HepG2 (cell line): ENCODE measurements at regions not wholly inside any gene's neighbourhood (a gene's known extent, or its start where the extent isn't known, plus 50 kb on each side); places are given as distances from the start of the nearest gene placed in this dataset.
A peak's percentile ranks its signal among the peaks of the same experiment; 100 is the strongest.

Experiments
- CHD4 ChIP-seq: fragments of 200-600 bp; sonication (generic); IDR thresholded peaks from 2 replicates; pipeline ENCODE4 v1.7.0; 2017; ENCODE audit warnings: mild to moderate bottlenecking, low read length, borderline replicate concordance
- EEA1 ChIP-seq: sonication (generic); formaldehyde crosslinking; IDR thresholded peaks from 2 replicates; pipeline ENCODE4 v1.5.1; 2020; ENCODE audit warnings: mild to moderate bottlenecking, missing genetic modification reagents, borderline replicate concordance
- EHMT2 ChIP-seq: fragments of 200-600 bp; sonication (generic); IDR thresholded peaks from 2 replicates; pipeline ENCODE4 v1.7.0; 2017; ENCODE audit warnings: antibody characterized with exemption, low read depth, low read length, borderline replicate concordance
- ELK4 ChIP-seq: sonication (generic); formaldehyde crosslinking; IDR thresholded peaks from 2 replicates; pipeline ENCODE4 v1.9.0; 2021; ENCODE audit warnings: missing genetic modification reagents, borderline replicate concordance
- FOXK1 ChIP-seq: sonication (generic); formaldehyde crosslinking; IDR thresholded peaks from 2 replicates; pipeline ENCODE4 v1.4.0; 2020; ENCODE audit warnings: low read depth, missing genetic modification reagents, borderline replicate concordance
- HMGA1 ChIP-seq: sonication (generic); formaldehyde crosslinking; conservative IDR thresholded peaks from 2 replicates; pipeline ENCODE4 v1.4.0; 2020; ENCODE audit warnings: missing genetic modification reagents
- KLF6 ChIP-seq: IDR thresholded peaks from 2 replicates; pipeline ENCODE4 v1.8.0; 2016; ENCODE audit warnings: missing biosample characterization, missing genetic modification reagents
- NFE2L2 ChIP-seq: fragments of 150-350 bp; IDR thresholded peaks from 2 replicates; pipeline ENCODE4 v1.6.1; 2014; ENCODE audit warnings: low read length
- PHF20 ChIP-seq: sonication (generic); formaldehyde crosslinking; IDR thresholded peaks from 2 replicates; pipeline ENCODE4 v1.5.0; 2020; ENCODE audit warnings: mild to moderate bottlenecking, missing genetic modification reagents
- PITX1 ChIP-seq: sonication (generic); formaldehyde crosslinking; IDR thresholded peaks from 2 replicates; pipeline ENCODE4 v1.5.1; 2020; ENCODE audit warnings: mild to moderate bottlenecking, missing genetic modification reagents
- PRPF4 ChIP-seq: fragments of 200-400 bp; formaldehyde crosslinking; IDR thresholded peaks from 2 replicates; pipeline ENCODE4 v1.6.1; 2016; ENCODE audit warnings: low read length, low read depth; ENCODE audit not compliant: poor library complexity, severe bottlenecking
- RAD21 ChIP-seq: fragments of 450-650 bp; formaldehyde crosslinking; IDR thresholded peaks from 2 replicates; pipeline ENCODE4 v1.5.0; 2020; ENCODE audit warnings: mild to moderate bottlenecking
- RELA ChIP-seq: sonication (generic); formaldehyde crosslinking; IDR thresholded peaks from 2 replicates; pipeline ENCODE4 v1.4.0; 2020; ENCODE audit warnings: missing genetic modification reagents
- RFX3 ChIP-seq: IDR thresholded peaks from 2 replicates; pipeline ENCODE4 v1.6.1; 2016; ENCODE audit warnings: missing biosample characterization, missing genetic modification reagents
- SAFB2 ChIP-seq: sonication (generic); formaldehyde crosslinking; IDR thresholded peaks from 2 replicates; pipeline ENCODE4 v1.5.1; 2020; ENCODE audit warnings: missing genetic modification reagents, low read depth, mild to moderate bottlenecking, borderline replicate concordance
- TBP ChIP-seq: sonication (generic); formaldehyde crosslinking; IDR thresholded peaks from 2 replicates; pipeline ENCODE4 v1.5.0; 2020; ENCODE audit warnings: missing genetic modification reagents
- THAP8 ChIP-seq: sonication (generic); formaldehyde crosslinking; IDR thresholded peaks from 2 replicates; pipeline ENCODE4 v1.5.1; 2020; ENCODE audit warnings: missing genetic modification reagents, mild to moderate bottlenecking, borderline replicate concordance
- THYN1 ChIP-seq: sonication (generic); formaldehyde crosslinking; IDR thresholded peaks from 2 replicates; pipeline ENCODE4 v1.8.1; 2023; ENCODE audit warnings: low read depth, mild to moderate bottlenecking, moderate library complexity, missing genetic modification reagents, borderline replicate concordance
- XRCC5 ChIP-seq: fragments of 200-400 bp; formaldehyde crosslinking; optimal IDR thresholded peaks from 2 replicates; pipeline ENCODE3; 2017; ENCODE audit warnings: mild to moderate bottlenecking, low read length
- ZFP90 ChIP-seq: sonication (generic); formaldehyde crosslinking; IDR thresholded peaks from 2 replicates; pipeline ENCODE4 v1.8.0; 2022; ENCODE audit warnings: missing genetic modification reagents, mild to moderate bottlenecking, inconsistent platforms, borderline replicate concordance
- ZNF224 ChIP-seq: sonication (generic); formaldehyde crosslinking; IDR thresholded peaks from 2 replicates; pipeline ENCODE4 v1.5.0; 2020; ENCODE audit warnings: mild to moderate bottlenecking, missing genetic modification reagents
- ZNF225 ChIP-seq: sonication (generic); formaldehyde crosslinking; IDR thresholded peaks from 2 replicates; pipeline ENCODE4 v1.4.0; 2020; ENCODE audit warnings: mild to moderate bottlenecking, missing genetic modification reagents
- ZNF317 ChIP-seq: sonication (generic); formaldehyde crosslinking; IDR thresholded peaks from 2 replicates; pipeline ENCODE4 v1.5.0; 2020; ENCODE audit warnings: mild to moderate bottlenecking, missing genetic modification reagents
- ZNF382 ChIP-seq: sonication (generic); formaldehyde crosslinking; IDR thresholded peaks from 2 replicates; pipeline ENCODE4 v1.5.0; 2020; ENCODE audit warnings: missing genetic modification reagents, mild to moderate bottlenecking, borderline replicate concordance
- ZNF513 ChIP-seq: sonication (generic); formaldehyde crosslinking; conservative IDR thresholded peaks from 2 replicates; pipeline ENCODE4 v1.5.0; 2020; ENCODE audit warnings: missing genetic modification reagents
- ZNF567 ChIP-seq: sonication (generic); formaldehyde crosslinking; IDR thresholded peaks from 2 replicates; pipeline ENCODE4 v1.8.1; 2023; ENCODE audit warnings: mild to moderate bottlenecking, missing genetic modification reagents, borderline replicate concordance
- ZNF740 ChIP-seq: sonication (generic); formaldehyde crosslinking; IDR thresholded peaks from 2 replicates; pipeline ENCODE4 v1.4.0; 2020; ENCODE audit warnings: missing genetic modification reagents

- no peak for TF ChIP-seq ZNF382 (CRISPR knock-in tag)
- no peak for TF ChIP-seq ELK4 (CRISPR knock-in tag)
- TF ChIP-seq TBP: no peak
- TF ChIP-seq NFE2L2: no peak
- TF ChIP-seq EEA1 (CRISPR knock-in tag): no peak
- no peak for TF ChIP-seq THYN1 (CRISPR knock-in tag)
- 0 out of 2 replicates have a peak, but pooled peaks have one; percentile 53 for TF ChIP-seq ZFP90 (CRISPR knock-in tag)
- TF ChIP-seq PRPF4: no peak
- TF ChIP-seq RELA (CRISPR knock-in tag): no peak
- TF ChIP-seq KLF6: 0 out of 2 replicates have a peak, but pooled peaks have one; percentile 20
- TF ChIP-seq ZNF225 (CRISPR knock-in tag): 0 out of 2 replicates have a peak, but pooled peaks have one; percentile 7
- TF ChIP-seq ZNF317: 0 out of 2 replicates have a peak, but pooled peaks have one; percentile 45
- TF ChIP-seq HMGA1 (CRISPR knock-in tag): no peak
- no peak for TF ChIP-seq ZNF224 (CRISPR knock-in tag)
- peak; percentile 64 for TF ChIP-seq ZNF740 (CRISPR knock-in tag)
- peak; percentile 63; the same call in 1 of the 2 replicates for TF ChIP-seq PHF20 (CRISPR knock-in tag)
- TF ChIP-seq THAP8 (CRISPR knock-in tag): no peak
- no peak for TF ChIP-seq CHD4
- TF ChIP-seq SAFB2 (CRISPR knock-in tag): no peak
- no peak for TF ChIP-seq ZNF567 (CRISPR knock-in tag)
- TF ChIP-seq RAD21 (CRISPR knock-in tag): peak; percentile 60
- TF ChIP-seq FOXK1 (CRISPR knock-in tag): no peak
- peak; percentile 56 for TF ChIP-seq XRCC5
- no peak for TF ChIP-seq ZNF513
- TF ChIP-seq EHMT2: no peak
- TF ChIP-seq PITX1 (CRISPR knock-in tag): 0 out of 2 replicates have a peak, but pooled peaks have one; percentile 1
- no peak for TF ChIP-seq RFX3 (CRISPR knock-in tag)
Measured at GRCh38 chr2:61694312-61695274, 156.4 kb upstream of the XPO1 start (continued).
